ENCODE measurements at regions not wholly inside any gene's neighbourhood (a gene's known extent, or its start where the extent isn't known, plus 50 kb on each side); places are given as distances from the start of the nearest gene placed in this dataset.
"Not testable (repeated sequence)": the region's sequence is repeated elsewhere in the genome, so short reads cannot be mapped to it uniquely, and the experiment has no call there.

- TF ChIP-seq GABPA, POLR2AphosphoS5 (IDR thresholded peaks at IDR 0.05; ENCODE audit: low read depth): not testable (repeated sequence)
- TF ChIP-seq, protein P1, sequence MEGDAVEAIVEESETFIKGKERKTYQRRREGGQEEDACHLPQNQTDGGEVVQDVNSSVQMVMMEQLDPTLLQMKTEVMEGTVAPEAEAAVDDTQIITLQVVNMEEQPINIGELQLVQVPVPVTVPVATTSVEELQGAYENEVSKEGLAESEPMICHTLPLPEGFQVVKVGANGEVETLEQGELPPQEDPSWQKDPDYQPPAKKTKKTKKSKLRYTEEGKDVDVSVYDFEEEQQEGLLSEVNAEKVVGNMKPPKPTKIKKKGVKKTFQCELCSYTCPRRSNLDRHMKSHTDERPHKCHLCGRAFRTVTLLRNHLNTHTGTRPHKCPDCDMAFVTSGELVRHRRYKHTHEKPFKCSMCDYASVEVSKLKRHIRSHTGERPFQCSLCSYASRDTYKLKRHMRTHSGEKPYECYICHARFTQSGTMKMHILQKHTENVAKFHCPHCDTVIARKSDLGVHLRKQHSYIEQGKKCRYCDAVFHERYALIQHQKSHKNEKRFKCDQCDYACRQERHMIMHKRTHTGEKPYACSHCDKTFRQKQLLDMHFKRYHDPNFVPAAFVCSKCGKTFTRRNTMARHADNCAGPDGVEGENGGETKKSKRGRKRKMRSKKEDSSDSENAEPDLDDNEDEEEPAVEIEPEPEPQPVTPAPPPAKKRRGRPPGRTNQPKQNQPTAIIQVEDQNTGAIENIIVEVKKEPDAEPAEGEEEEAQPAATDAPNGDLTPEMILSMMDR (IDR thresholded peaks at IDR 0.05; ENCODE audit: insufficient read depth, low read length): not testable (repeated sequence)
- TF ChIP-seq, protein P2, sequence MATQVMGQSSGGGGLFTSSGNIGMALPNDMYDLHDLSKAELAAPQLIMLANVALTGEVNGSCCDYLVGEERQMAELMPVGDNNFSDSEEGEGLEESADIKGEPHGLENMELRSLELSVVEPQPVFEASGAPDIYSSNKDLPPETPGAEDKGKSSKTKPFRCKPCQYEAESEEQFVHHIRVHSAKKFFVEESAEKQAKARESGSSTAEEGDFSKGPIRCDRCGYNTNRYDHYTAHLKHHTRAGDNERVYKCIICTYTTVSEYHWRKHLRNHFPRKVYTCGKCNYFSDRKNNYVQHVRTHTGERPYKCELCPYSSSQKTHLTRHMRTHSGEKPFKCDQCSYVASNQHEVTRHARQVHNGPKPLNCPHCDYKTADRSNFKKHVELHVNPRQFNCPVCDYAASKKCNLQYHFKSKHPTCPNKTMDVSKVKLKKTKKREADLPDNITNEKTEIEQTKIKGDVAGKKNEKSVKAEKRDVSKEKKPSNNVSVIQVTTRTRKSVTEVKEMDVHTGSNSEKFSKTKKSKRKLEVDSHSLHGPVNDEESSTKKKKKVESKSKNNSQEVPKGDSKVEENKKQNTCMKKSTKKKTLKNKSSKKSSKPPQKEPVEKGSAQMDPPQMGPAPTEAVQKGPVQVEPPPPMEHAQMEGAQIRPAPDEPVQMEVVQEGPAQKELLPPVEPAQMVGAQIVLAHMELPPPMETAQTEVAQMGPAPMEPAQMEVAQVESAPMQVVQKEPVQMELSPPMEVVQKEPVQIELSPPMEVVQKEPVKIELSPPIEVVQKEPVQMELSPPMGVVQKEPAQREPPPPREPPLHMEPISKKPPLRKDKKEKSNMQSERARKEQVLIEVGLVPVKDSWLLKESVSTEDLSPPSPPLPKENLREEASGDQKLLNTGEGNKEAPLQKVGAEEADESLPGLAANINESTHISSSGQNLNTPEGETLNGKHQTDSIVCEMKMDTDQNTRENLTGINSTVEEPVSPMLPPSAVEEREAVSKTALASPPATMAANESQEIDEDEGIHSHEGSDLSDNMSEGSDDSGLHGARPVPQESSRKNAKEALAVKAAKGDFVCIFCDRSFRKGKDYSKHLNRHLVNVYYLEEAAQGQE (IDR thresholded peaks at IDR 0.05; ENCODE audit: insufficient replicate concordance, low read depth): not testable (repeated sequence)
Measured at GRCh38 chr16:88238732-88239274, 144.0 kb upstream of the ZNF469 start.
